ENCODE measurements at regions not wholly inside any gene's neighbourhood (a gene's known extent, or its start where the extent isn't known, plus 50 kb on each side); places are given as distances from the start of the nearest gene placed in this dataset.
"Not testable (repeated sequence)": the region's sequence is repeated elsewhere in the genome, so short reads cannot be mapped to it uniquely, and the experiment has no call there.

DNA sequence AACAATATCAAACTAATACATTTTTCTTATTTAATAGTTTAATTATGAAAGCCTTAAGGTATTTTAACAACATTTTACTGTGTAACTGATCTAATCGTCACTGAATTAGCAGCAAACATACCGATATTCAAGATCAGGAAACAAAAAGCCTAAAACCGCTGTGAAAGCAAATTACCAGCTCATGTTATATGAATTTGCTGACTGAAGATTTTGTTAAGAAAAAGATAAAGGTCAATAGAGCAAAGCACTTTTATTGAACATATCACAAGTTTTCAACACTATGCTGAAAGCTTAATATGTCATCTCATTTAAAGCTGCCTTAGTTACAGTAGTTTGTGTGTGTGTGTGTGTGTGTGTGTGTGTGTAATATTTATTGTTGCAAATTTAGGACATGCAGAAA, 1634.9 kb upstream of the NUDT12 start:
- DNase-seq (ENCODE audit: low spot score), result no peak

DNA sequence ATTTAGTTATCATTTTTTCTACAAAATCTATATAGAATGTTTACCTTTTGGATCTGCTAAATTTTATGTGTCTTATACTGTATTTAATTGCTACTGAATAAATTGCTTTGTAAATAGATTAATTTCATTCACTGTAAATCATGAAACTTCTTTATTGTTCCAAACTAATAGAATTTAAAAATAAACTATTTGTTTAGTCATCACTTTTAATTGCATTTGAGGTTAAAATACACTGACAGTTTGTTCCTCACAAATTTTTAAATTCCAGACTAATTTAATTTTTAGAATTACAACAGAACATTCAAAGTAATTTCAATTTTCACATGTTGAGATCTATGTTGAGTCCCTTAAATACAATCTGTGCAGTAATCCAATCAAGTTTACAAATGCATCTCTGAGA, 1633.2 kb upstream of the NUDT12 start:
- no peak for DNase-seq (ENCODE audit: low spot score)

DNA sequence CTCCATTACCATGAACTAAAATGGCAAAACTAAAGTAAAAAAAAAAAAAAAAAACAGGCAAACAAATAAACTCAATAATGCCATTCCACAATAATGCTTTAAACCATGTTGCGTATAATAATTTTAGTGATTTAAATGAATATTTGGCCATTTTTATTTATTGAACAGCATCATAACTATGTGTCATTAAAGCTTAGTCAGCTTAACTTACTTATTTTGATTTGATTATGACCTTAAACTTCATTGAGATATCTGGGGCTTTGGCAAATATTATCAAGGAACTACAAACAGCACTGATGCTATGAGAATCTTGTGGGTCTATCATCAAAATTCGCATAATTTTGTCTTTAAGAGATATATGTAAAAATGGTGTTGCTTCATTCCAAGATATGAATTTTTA, 1610.3 kb upstream of the NUDT12 start:
- DNase-seq (ENCODE audit: low spot score), result no peak

DNA sequence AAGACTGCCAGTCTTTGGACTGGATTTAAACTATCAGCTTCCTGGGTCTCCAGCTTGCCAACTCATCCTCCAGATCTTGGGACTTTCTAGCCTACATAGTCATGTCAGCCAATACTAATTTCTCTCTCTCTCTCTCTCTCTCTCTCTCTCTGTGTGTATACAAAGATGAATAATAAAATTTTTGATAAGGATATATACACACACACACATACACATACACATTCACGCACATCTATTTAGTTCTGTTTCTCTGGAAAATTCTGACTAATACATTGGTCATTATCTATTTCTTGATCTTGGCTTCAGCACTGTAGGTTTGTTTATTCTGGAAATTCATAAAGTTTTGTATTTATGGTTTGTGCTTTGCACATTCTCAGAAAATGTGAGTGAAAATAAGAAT, 1606.2 kb upstream of the NUDT12 start:
- DNase-seq (ENCODE audit: low spot score), result no peak

DNA sequence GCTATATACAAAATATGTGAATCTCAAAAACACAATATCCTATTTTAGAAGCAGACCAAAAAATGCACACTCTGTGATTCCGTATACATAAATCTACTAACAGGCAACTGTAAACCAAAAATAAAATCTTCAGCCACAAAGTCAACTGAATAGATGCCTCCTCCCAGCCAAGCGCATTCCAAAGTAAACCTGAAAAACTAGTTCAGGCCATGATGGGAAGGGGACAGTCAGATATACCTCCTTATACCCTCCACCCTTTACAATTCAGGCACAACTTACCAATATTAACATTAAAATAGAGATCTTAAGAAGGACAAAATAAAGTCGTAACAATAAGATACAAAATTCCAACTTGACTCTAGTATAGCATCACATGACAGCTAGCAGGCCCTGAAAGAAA, 1604.5 kb upstream of the NUDT12 start:
- DNase-seq (ENCODE audit: low spot score), result no peak

DNA sequence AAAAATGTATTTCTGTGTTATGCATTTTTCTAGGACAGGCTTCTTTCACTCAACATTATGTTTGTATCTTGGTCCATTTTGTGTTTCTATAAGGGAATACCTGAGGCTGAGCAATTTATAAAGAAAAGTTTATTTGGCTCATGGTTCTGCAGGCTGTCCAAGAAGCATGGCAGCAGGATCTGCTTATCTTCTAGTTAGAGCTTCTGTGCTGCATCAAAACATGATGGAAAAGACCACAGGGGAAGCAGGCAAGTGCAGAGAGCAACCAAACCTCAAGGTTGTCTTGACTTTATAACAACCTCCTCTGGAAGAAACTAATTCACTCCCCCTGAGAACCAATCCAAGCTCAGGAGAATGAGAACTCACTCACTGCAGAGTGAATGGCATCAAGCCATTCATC, 1601.0 kb upstream of the NUDT12 start:
- no peak for DNase-seq (ENCODE audit: low spot score)

DNA sequence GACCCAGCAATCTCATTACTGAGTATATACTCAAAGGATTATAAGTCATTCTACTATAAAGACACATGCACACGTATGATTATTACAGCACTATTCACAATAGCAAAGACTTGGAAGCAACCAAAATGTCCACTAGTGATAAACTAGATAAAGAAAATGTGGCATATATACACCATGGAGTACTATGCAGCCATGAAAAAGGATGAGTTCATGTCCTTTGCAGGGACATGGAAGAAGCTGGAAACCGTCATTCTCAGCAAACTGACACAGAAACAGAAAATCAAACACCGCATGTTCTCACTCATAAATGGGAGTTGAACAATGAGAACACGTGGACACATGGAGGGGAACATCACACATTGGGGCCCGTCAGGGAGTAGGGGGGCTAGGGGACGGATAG, 1600.0 kb upstream of the NUDT12 start:
- not testable (repeated sequence) for DNase-seq (ENCODE audit: low spot score)

DNA sequence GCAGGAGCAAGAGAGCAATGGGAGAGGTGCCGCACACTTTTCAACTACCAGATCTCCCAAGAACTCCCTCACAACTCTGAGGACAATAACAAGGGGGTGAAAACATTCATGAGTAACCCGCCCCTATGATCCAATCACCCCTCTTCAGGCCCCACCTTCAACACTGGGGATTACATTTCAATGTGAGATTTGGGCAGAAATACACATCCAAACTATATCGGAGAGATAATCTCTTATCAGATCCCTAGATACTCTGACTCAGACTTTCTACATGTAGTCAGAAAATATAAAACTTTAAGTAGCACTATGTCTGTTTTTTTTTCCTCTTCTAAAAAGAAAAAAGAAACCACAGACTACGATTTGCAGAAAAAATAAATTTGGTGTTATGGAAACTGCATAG, 1595.9 kb upstream of the NUDT12 start:
- no peak for DNase-seq (ENCODE audit: low spot score)

DNA sequence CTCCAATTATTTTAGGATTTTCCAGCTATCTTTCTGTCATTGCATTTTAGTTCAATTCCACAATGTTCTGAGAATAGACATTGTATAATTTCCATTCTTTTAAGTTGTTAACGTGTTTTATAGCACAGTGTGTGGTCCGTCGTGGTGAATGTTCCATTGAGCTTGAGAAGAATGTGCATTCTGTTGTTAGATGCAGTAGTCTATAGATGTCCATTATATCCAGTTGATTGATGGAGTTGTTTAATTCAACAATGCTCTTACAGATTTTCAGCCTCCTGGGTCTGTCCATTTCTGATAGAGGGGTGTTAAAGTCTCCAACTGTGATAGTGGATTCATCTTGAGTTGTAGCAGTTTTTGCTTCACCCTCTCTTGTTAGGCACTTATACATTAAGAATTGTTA, 1587.7 kb upstream of the NUDT12 start:
- no peak for DNase-seq (ENCODE audit: low spot score)

DNA sequence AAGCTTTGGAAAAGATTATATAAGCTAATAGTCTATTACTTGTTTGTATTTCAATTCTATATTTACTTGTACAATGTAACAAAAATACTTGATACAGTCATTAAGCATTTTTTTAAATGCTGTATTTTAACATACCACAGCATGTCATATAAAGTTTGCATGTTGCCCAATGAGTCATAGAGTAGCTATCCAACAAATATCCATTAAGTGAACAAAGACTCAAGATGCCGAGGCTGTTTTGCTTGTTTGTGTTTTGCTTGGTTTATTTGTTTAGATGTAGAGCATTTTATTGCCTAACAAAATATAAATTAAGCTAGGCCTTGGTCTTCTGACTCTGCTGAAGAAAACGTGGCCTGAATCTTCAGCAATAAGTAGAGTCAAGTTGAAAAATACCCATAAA, 1584.3 kb upstream of the NUDT12 start:
- DNase-seq (ENCODE audit: low spot score), result no peak

DNA sequence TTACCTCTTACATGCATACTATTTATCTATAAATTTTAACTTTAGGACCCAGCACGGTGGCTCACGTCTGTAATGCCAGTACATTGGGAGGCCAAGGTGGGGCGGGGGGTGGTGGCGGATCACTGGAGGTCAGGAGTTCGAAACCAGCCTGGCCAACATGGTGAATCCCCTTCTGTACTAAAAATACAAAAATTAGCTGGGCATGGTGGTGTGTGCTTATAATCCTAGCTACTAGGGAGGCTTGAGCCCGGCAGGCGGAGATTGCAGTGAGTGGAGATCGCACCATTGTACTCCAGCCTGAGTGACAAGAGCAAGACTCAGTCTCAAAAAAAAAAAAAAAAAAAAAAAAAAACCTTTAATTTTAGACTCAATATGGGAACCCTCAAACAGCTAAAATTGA, 1582.6 kb upstream of the NUDT12 start:
- no peak for DNase-seq (ENCODE audit: low spot score)

DNA sequence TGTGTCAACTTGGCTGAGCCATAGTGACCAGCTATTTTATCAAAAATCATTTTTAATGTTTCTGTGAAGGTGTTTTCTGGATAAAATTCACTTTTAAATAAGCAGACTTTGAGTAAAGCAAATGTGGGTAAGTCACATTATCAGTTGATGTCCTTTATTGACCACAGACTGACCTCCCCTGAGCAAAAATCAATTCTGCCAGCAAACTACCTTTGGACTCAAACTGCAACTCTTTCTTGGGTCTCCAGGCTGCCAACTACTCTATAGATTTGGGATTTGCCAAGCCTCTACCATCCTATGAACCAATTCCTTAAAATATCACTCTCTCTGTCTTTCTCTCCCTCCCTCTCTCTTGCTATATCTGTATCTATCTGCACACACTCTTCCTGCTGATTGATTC, 1571.7 kb upstream of the NUDT12 start:
- no peak for DNase-seq (ENCODE audit: low spot score)

DNA sequence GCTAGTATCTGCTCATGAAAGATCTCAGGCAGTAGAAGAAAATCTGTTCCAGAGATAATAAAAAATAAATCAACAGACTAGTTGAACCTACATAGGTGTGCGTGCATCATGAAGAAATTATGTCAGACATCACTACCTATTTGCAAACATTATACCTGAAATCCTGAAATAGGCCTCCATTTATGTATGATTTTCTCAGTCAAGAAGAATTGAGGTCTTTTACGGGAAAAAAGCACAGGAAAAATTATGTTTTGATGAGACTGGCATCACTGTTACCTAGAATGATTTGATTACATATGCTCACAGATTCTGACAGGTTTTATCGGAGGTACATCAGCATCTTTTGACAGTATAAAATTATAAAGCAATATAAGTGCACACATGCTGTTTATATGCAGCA, 1570.5 kb upstream of the NUDT12 start:
- DNase-seq (ENCODE audit: low spot score), result no peak

DNA sequence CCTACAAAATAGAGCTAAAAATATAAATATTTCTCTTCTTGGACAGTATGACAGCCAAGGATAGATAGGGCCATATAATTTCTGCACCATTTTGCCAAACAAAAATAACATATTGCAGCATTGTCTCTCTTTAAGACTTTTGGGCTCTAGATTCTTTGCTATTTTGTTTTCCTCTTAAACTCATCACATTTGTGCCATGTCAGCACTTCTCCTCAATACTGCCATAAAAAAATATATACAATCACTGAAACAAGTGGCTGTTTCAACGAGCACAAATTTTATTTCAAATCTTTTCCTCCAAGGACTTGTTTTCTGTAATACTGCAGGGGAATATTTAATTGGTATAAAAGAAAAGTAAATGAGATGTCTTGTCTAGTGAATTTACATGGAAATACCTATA, 1570.0 kb upstream of the NUDT12 start:
- no peak for DNase-seq (ENCODE audit: low spot score)

DNA sequence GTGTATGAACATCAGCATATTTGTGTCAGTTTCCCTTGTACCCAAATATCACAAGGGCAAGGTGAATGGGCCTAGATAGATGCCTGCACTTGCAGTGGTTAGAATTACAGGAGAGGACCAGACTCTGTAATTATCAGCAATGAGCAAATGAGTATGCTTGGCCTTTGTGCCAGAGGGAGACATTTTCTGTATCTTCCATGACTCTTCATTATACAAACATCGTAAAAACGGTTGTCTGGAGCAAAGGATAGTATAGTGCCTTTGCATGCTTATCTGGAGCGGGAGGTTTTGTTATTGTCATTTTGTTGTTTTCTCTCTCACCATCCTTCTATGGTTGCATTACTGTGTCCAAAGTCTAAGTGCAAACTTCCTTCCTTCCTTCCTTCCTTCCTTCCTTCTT, 1568.5 kb upstream of the NUDT12 start:
- no peak for DNase-seq (ENCODE audit: low spot score)

DNA sequence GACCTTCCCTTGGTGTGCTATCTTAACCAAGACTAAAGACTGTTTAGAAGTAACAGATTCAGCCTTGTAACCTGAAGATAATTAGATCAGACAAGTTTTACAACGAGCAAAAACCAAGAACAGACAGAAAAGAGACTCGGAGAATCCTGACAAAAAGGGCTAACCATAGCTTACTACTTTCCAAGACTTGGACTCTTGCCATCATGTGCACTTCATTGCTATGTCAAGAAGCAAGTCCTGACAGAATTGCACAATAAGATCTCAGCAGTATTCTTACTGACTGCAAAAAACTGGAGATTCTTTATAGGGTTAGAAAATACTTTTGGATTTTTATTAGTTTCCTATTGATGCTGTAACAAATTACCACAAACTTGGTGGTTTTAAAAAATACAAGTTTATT, 1539.0 kb upstream of the NUDT12 start:
- DNase-seq (ENCODE audit: low spot score), result no peak

DNA sequence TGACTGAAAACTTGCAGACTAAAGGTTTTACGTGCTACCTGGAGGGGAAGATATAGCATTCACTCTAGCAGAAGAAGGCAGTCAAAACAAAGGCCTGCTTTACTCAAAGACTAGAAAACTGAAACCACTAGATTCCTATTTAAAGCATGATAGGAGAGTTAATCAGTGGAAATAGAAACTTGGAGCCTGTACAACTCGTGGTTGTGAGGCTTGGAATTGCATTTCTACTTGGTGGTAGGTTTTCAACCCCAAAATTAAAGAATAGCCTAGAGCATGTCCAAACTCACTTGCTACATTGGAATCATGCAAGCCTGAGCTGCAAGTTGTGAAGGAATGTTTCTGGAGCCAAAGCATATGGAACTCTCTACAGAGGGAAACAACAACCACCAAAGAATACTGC, 1526.4 kb upstream of the NUDT12 start:
- no peak for DNase-seq (ENCODE audit: low spot score)

DNA sequence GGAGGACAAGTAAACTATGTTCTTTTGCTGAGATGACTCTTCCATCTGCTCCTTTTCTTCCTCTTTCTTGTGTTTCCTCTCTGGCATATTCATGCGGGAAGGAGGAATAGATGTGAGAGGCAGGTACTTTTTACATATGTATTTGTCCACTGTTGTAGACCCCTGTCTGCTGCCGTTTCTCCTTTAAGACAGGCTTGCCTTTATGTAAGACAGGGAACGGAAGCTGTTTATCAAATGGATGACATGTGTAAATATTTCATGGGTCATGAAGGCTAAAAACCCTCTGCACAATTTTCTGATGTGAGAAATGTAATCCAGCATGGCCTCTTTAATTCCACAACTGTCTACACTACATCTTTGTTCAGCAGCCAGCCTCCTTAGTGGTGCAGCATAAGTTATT, 1525.5 kb upstream of the NUDT12 start:
- no peak for DNase-seq (ENCODE audit: low spot score)

DNA sequence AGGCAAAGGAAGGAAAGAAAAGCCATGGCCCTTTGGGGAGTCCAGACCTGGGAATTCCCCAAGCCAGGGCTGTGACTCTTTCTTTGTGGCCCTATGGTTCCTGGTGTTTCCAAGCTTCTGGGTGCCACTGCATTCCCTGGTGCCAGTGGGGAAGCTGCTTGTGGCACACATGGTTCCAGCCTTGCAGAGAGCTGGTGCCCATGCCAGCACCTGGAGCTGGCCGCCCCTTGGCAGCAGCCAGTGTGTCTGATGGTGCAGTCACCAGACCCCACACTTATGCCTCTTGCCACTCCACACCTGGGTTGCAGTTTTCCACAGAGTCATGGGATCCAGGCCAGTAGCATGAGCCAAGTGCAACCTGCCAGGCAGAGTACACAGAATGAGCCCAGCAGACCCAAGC, 1495.3 kb upstream of the NUDT12 start:
- no peak for DNase-seq (ENCODE audit: low spot score)

DNA sequence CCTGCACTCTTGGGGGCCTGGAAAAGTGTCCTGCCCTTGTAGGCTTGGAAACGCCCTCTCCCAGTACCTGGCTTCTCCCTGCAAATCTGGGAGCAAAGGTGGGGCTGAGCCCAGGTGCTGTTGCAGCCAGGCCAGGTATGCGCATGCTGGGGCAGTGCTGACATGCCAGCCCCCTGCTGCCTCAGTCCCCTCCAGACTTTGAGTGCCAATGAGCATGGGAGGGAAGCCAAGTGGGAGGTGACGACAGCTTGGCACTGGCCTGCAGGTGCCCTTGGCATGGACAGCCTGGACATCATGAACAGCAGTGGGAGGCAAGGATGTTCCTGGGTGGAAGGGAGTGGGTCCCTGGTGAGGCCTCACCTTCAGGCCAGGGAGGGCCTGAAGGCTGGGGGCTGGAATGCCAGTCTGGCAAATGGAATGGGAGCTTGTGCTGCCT, 1494.4 kb upstream of the NUDT12 start:
- DNase-seq (ENCODE audit: low spot score), result no peak

DNA sequence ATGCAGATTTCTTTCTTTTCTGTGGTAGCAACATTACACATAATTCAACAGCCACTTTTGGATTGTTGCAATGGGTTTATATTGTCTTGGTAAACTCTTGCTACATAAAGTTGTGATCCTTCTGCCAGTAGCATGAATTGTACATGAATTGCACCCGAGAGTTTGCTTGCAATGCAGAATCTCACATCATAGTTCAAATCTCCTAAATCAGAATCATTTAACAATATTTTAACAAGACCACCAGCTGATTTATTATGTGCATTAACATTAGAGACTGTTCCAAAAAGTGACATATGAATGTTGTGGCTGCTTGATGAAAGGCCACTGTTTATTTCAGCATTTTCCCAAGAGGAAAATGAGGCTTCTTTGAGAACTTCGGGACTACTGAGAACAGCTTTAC, 1491.8 kb upstream of the NUDT12 start:
- no peak for DNase-seq (ENCODE audit: low spot score)

DNA sequence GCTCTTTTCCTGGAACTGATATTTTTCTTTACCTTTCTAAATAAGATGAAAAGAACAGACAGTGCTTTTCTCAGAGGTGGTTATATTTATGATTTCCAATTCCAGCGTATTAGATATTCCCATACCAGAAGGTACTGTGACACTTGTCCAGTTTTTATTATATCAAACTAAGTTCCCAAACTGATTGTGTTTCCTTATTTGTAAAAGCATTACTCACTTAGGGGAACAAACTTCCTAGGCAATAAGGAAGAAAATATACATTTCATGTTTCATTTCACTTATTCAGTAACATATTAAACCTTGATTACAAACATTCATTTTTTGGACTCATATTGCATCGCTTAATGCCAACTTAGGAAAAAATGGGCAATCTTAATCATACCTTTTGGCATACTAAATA, 1480.0 kb upstream of the NUDT12 start:
- no peak for DNase-seq (ENCODE audit: low spot score)

DNA sequence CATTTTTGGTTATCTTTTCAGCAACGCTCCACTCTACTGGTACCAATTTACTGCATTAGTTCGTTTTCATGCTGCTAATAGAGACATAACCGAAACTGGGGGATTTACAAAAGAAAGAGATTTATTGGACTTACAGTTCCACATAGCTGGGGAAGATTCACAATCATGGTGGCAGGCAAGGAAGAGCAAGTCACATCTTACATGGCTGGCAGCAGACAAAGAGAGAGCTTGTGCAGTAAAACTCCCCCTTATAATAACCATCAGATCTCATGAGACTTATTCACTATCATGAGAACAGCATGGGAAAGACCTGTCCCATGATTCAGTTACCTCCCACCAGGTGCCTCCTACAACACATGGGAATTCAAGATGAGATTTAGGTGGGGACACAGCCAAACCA, 1474.2 kb upstream of the NUDT12 start:
- not testable (repeated sequence) for DNase-seq (ENCODE audit: low spot score)

DNA sequence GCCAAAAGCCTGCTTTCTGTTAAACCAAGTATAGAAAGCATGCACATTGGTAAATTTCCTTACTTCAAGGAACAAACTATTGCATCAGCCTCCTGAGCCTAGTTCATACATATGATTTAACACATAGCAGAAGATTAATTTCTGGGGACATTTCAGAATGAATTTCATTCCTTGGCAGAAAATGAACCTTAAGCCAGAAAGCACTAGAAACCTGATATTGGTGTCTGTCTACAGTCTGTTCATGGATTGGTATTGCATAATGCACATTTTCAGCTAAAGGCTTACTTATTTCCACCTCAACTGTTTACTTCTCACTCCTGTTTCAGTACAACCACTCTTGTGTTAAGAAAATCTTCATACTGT, 1471.8 kb upstream of the NUDT12 start:
- DNase-seq (ENCODE audit: low spot score), result no peak

DNA sequence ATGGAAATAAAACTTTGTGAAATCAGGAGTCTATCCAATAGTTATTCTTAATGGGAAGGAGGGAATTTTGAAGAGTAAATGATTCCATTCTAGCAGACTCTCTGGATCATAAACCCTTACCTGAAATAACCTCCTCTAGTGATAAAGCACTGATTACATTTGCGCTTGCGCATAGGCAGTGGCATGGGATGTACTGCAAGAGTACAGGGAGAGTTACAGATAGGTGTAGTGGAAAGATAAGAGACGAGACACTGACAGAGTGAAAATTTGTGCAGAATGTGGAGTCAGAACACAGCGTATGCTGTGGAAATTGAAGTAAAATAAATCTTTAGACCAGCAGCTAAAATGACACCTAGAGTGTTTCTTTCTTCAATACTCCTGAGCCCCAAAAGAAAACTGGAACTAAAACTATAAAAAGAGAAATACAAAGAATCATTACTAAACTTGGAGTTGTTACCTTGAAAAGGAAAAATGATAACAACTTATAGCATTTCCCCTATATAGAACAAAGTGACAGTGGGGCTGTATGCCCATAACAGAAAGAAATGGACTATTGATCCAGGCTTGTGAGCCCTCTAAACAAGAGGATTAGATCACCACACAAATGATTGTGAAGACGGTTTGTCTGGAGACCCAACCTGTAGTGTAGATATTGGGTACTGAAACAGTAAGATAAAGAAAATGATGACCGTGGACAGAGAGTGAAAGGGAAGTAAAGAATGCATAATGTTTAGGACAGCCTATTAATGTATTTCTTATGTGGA, 1471.2 kb upstream of the NUDT12 start:
- DNase-seq (ENCODE audit: low spot score), result no peak

Data from hepatic stellate cell (primary cell).